ENCODE measurements at regions not wholly inside any gene's neighbourhood (a gene's known extent, or its start where the extent isn't known, plus 50 kb on each side); places are given as distances from the start of the nearest gene placed in this dataset.

DNA sequence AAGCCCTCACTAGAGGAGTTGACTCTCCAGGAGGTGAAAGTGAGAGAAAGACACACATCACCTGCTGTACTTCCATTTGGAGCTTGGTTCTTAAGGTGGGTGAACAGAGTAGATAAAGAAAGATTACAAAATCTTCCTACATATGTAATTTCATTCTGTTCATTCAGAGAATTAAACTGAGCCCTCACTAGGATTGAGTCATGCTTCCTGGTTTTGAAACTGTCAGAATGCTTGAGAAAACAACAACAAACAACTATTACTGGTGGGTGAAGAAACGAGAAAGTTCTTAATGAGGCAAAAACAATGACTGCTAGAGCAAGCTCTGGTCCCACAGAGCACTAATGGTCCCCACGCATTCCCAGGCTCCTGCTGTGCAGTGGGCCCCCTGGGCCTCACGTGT is 841.7 kb downstream of the VRK1 start:
- Mint-ChIP-seq H3K4me1 (ENCODE audit: low read depth, unreplicated experiment) (no peaks in the 10 kb centered on the region), H3K4me3 (ENCODE audit: unreplicated experiment) (no peak overlapping the region), H3K27me3 (ENCODE audit: insufficient read depth, unreplicated experiment) (peaks cover 9% of the 10 kb centered on the region), H3K36me3 (ENCODE audit: insufficient read depth, unreplicated experiment) (no peaks in the 10 kb centered on the region), H3K27ac (ENCODE audit: unreplicated experiment) (no peak overlapping the region), H3K9me3 (ENCODE audit: unreplicated experiment) (no peaks in the 10 kb centered on the region)
- no peaks in the 10 kb centered on the region for H3K4me1 ChIP-seq
- POLR2A ChIA-PET, result no interaction called here
- intact Hi-C loops (cut with micrococcal nuclease; ENCODE audit: unreplicated experiment), result no loop called here
- TF ChIP-seq, protein P1, sequence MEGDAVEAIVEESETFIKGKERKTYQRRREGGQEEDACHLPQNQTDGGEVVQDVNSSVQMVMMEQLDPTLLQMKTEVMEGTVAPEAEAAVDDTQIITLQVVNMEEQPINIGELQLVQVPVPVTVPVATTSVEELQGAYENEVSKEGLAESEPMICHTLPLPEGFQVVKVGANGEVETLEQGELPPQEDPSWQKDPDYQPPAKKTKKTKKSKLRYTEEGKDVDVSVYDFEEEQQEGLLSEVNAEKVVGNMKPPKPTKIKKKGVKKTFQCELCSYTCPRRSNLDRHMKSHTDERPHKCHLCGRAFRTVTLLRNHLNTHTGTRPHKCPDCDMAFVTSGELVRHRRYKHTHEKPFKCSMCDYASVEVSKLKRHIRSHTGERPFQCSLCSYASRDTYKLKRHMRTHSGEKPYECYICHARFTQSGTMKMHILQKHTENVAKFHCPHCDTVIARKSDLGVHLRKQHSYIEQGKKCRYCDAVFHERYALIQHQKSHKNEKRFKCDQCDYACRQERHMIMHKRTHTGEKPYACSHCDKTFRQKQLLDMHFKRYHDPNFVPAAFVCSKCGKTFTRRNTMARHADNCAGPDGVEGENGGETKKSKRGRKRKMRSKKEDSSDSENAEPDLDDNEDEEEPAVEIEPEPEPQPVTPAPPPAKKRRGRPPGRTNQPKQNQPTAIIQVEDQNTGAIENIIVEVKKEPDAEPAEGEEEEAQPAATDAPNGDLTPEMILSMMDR (IDR thresholded peaks at IDR 0.05; ENCODE audit: insufficient read depth in 1 of 2, low read depth in 1 of 2, low read length in 1 of 2, severe bottlenecking in 1 of 2, unreplicated experiment in 1 of 2), result no peak
- no peak for DNase-seq
- BruUV-seq (replicated peaks), result no TSS peak
- no peak overlapping the region for H3K4me3 ChIP-seq (ENCODE audit: low read depth, low read length)
- CTCF ChIA-PET, result interaction anchor here (0.6 kb wide), 1 partner anchor 207 kb away, joined by 4 read pairs; no protein-coding TSS in a partner anchor
- no peaks in the 10 kb centered on the region for H3K9me3 ChIP-seq
- no peaks in the 10 kb centered on the region for H3K36me3 ChIP-seq (ENCODE audit: control insufficient read depth, insufficient read depth, low read length)
- H3K27me3 ChIP-seq (replicated peaks; ENCODE audit: control insufficient read depth, insufficient read depth, low read length), result no peaks in the 10 kb centered on the region

DNA sequence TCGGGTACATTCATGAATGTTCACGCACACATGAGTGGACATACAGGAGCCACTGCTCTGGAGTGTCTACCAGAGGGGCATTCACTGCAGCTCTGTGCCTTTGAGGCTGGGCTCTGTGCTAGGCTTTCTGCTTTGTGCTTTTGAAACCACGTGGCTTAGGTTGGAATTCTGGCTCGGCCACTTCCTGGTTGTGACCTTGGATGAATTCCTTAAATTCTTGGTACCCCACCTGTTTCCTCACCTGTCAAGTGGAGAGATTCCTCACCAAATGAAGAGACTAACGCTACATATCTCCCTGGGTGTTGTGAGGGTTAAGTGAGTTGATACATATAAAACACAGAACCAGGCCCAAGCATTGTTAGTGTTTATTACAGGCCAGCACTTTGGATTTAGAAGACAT is 842.8 kb downstream of the VRK1 start:
- H3K27me3 Mint-ChIP-seq (ENCODE audit: insufficient read depth, unreplicated experiment), result peaks cover 2% of the 10 kb centered on the region
- no peaks in the 10 kb centered on the region for H3K36me3 ChIP-seq (ENCODE audit: control insufficient read depth, insufficient read depth, low read length)
- intact Hi-C loops (cut with micrococcal nuclease; ENCODE audit: unreplicated experiment), result no loop called here
- H3K36me3 Mint-ChIP-seq (ENCODE audit: insufficient read depth, unreplicated experiment), result no peaks in the 10 kb centered on the region
- H3K9me3 Mint-ChIP-seq (ENCODE audit: unreplicated experiment), result no peaks in the 10 kb centered on the region
- POLR2A ChIA-PET, result no interaction called here
- DNase-seq, result no peak
- H3K4me1 ChIP-seq, result no peaks in the 10 kb centered on the region
- no peak overlapping the region for H3K4me3 ChIP-seq (ENCODE audit: low read depth, low read length)
- no peaks in the 10 kb centered on the region for H3K9me3 ChIP-seq
- H3K27ac Mint-ChIP-seq (ENCODE audit: unreplicated experiment), result no peak overlapping the region
- H3K4me1 Mint-ChIP-seq (ENCODE audit: low read depth, unreplicated experiment), result no peaks in the 10 kb centered on the region
- TF ChIP-seq, protein P1 (IDR thresholded peaks at IDR 0.05; ENCODE audit: insufficient read depth in 1 of 2, low read depth in 1 of 2, low read length in 1 of 2, severe bottlenecking in 1 of 2, unreplicated experiment in 1 of 2), result no peak
- H3K27me3 ChIP-seq (replicated peaks; ENCODE audit: control insufficient read depth, insufficient read depth, low read length), result no peaks in the 10 kb centered on the region
- H3K4me3 Mint-ChIP-seq (ENCODE audit: unreplicated experiment), result no peak overlapping the region
- CTCF ChIA-PET, result no interaction called here
- BruUV-seq (replicated peaks), result no TSS peak

DNA sequence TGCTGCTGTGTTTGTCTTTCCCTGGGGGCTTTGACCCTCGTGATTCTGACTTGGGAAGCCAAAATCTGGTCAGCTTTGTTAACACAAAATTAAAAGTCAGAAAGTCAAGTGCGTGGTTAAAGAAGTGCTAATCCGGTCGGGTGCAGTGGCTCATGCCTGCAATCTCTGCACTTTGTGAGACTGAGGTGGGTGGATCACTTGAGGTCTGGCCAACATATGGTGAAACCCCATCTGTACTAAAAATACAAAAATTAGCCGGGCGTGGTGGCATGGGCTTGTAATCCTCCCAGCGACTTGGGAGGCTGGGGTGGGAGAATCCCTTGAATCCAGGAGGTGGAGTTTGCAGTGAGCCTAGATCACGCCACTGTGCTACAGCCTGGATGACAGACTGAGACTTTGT is 844.6 kb downstream of the VRK1 start:
- no TSS peak for BruUV-seq (replicated peaks)
- Mint-ChIP-seq H3K4me3 (ENCODE audit: unreplicated experiment) (no peak overlapping the region), H3K36me3 (ENCODE audit: insufficient read depth, unreplicated experiment) (no peaks in the 10 kb centered on the region), H3K9me3 (ENCODE audit: unreplicated experiment) (no peaks in the 10 kb centered on the region), H3K4me1 (ENCODE audit: low read depth, unreplicated experiment) (no peaks in the 10 kb centered on the region), H3K27ac (ENCODE audit: unreplicated experiment) (no peak overlapping the region), H3K27me3 (ENCODE audit: insufficient read depth, unreplicated experiment) (no peaks in the 10 kb centered on the region)
- TF ChIP-seq, protein P1 (IDR thresholded peaks at IDR 0.05; ENCODE audit: insufficient read depth in 1 of 2, low read depth in 1 of 2, low read length in 1 of 2, severe bottlenecking in 1 of 2, unreplicated experiment in 1 of 2), result no peak
- ChIA-PET CTCF (no interaction called here), POLR2A (no interaction called here)
- Histone ChIP-seq H3K9me3 (no peaks in the 10 kb centered on the region), H3K4me1 (no peaks in the 10 kb centered on the region), H3K27me3 (replicated peaks; ENCODE audit: control insufficient read depth, insufficient read depth, low read length) (no peaks in the 10 kb centered on the region), H3K36me3 (ENCODE audit: control insufficient read depth, insufficient read depth, low read length) (no peaks in the 10 kb centered on the region), H3K4me3 (ENCODE audit: low read depth, low read length) (no peak overlapping the region)
- intact Hi-C loops (cut with micrococcal nuclease; ENCODE audit: unreplicated experiment), result no loop called here
- DNase-seq, result no peak

Measured in Caco-2 (cell line).